ENCODE measurements at regions not wholly inside any gene's neighbourhood (a gene's known extent, or its start where the extent isn't known, plus 50 kb on each side); places are given as distances from the start of the nearest gene placed in this dataset.
"Not testable (repeated sequence)": the region's sequence is repeated elsewhere in the genome, so short reads cannot be mapped to it uniquely, and the experiment has no call there.

- TF ChIP-seq EZH2phosphoT487 (IDR thresholded peaks at IDR 0.05; ENCODE audit: low read depth, severe bottlenecking, unreplicated experiment) (no peak), EZH2 (IDR thresholded peaks at IDR 0.05; ENCODE audit: borderline replicate concordance) (no peak), CTCF (IDR thresholded peaks at IDR 0.05; ENCODE audit: poor library complexity) (no peak)
- no peaks in the 10 kb centered on the region for H3K36me3 ChIP-seq (replicated peaks; ENCODE audit: insufficient read depth, low read depth)
- no peak for DNase-seq (ENCODE audit: low spot score)
- 86% methylated on average over 1 of the region's 1 CpG for WGBS (ENCODE audit: low lambda C conversion rate, missing lambda C conversion rate)
- no peaks in the 10 kb centered on the region for H3K27me3 ChIP-seq
- H3K4me3 ChIP-seq: no peak overlapping the region
- no peaks in the 10 kb centered on the region for H3K4me1 ChIP-seq (ENCODE audit: insufficient read depth)
- H2AFZ ChIP-seq: no peak overlapping the region
- no peaks in the 10 kb centered on the region for H3K9me3 ChIP-seq (ENCODE audit: low read depth)
- no peaks in the 10 kb centered on the region for H3K9me2 ChIP-seq (replicated peaks; ENCODE audit: insufficient read depth)
- H3K4me2 ChIP-seq: no peak overlapping the region
- no peaks in the 10 kb centered on the region for H3K79me2 ChIP-seq
- no peaks in the 10 kb centered on the region for H4K20me1 ChIP-seq (ENCODE audit: insufficient read depth, poor library complexity, severe bottlenecking)
- no peak overlapping the region for H3K27ac ChIP-seq
Measured at GRCh38 chr14:38947343-38947742, 155.7 kb downstream of the SEC23A start.

GRCh38 chr14:38944691-38945090 lies 158.3 kb downstream of the SEC23A start:
- no peak for DNase-seq (ENCODE audit: low spot score)
- H3K27me3 ChIP-seq: no peaks in the 10 kb centered on the region
- no peaks in the 10 kb centered on the region for H3K79me2 ChIP-seq
- H4K20me1 ChIP-seq (ENCODE audit: insufficient read depth, poor library complexity, severe bottlenecking): no peaks in the 10 kb centered on the region
- H3K9me2 ChIP-seq (replicated peaks; ENCODE audit: insufficient read depth): no peaks in the 10 kb centered on the region
- H3K4me3 ChIP-seq: no peak overlapping the region
- H3K36me3 ChIP-seq (replicated peaks; ENCODE audit: insufficient read depth, low read depth): no peaks in the 10 kb centered on the region
- 87% methylated on average over 3 of the region's 3 CpGs for WGBS (ENCODE audit: low lambda C conversion rate, missing lambda C conversion rate)
- H3K4me1 ChIP-seq (ENCODE audit: insufficient read depth): no peaks in the 10 kb centered on the region
- H3K4me2 ChIP-seq: no peak overlapping the region
- TF ChIP-seq CTCF (IDR thresholded peaks at IDR 0.05; ENCODE audit: poor library complexity): no peak
- no peak for TF ChIP-seq EZH2phosphoT487 (IDR thresholded peaks at IDR 0.05; ENCODE audit: low read depth, severe bottlenecking, unreplicated experiment)
- no peak for TF ChIP-seq EZH2 (IDR thresholded peaks at IDR 0.05; ENCODE audit: borderline replicate concordance)
- no peak overlapping the region for H2AFZ ChIP-seq
- H3K27ac ChIP-seq: no peak overlapping the region
- no peaks in the 10 kb centered on the region for H3K9me3 ChIP-seq (ENCODE audit: low read depth)

DNA sequence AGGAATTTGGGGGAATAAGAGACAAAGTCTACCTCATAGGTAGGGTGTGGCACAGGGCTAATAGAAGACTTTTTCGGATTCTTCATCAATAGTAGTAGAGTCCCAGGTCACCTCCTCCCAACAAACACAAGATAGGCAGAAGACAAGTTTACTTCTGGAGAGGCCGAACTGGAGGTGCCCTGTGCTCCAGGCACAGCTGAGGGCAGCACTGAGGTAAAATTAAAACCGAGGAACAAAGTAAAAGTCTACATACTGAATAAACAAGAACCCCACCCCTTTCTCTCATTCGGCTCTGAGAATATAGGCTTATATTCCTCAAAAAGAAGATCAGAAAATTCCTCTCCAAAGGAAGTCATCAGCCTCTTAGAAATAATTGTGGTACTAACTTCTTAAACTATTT lies 161.5 kb downstream of the SEC23A start:
- Histone ChIP-seq H2AFZ (no peak overlapping the region), H3K4me1 (ENCODE audit: insufficient read depth) (no peaks in the 10 kb centered on the region), H3K79me2 (no peaks in the 10 kb centered on the region), H3K36me3 (replicated peaks; ENCODE audit: insufficient read depth, low read depth) (no peaks in the 10 kb centered on the region), H3K27ac (no peak overlapping the region), H4K20me1 (ENCODE audit: insufficient read depth, poor library complexity, severe bottlenecking) (no peaks in the 10 kb centered on the region), H3K9me2 (replicated peaks; ENCODE audit: insufficient read depth) (no peaks in the 10 kb centered on the region), H3K4me3 (no peak overlapping the region), H3K27me3 (no peaks in the 10 kb centered on the region), H3K4me2 (no peak overlapping the region), H3K9me3 (ENCODE audit: low read depth) (no peaks in the 10 kb centered on the region)
- DNase-seq (ENCODE audit: low spot score): no peak
- TF ChIP-seq CTCF (IDR thresholded peaks at IDR 0.05; ENCODE audit: poor library complexity) (no peak), EZH2phosphoT487 (IDR thresholded peaks at IDR 0.05; ENCODE audit: low read depth, severe bottlenecking, unreplicated experiment) (no peak), EZH2 (IDR thresholded peaks at IDR 0.05; ENCODE audit: borderline replicate concordance) (no peak)
- WGBS (ENCODE audit: low lambda C conversion rate, missing lambda C conversion rate): 81% methylated on average over 4 of the region's 4 CpGs

DNA sequence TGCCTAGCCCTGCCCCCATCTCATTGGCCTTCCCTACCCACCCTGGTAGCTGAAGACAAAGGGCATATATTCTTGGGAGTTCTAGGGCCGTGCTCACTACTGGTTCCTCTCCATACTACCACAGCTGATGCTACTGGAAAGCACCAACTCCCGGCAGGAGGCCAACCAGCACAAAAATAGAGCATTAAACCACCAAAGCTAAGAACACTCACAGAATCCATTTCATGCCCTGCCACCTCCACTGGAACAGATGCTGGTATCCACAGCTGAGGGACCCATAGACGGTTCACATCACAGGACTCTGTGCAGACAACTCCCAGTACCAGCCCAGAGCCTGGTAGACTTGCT lies 170.4 kb downstream of the SEC23A start:
- H3K36me3 ChIP-seq (replicated peaks; ENCODE audit: insufficient read depth, low read depth); H3K9me2 ChIP-seq (replicated peaks; ENCODE audit: insufficient read depth); H3K4me3 ChIP-seq; H3K27me3 ChIP-seq; H3K4me1 ChIP-seq (ENCODE audit: insufficient read depth); H2AFZ ChIP-seq; H3K79me2 ChIP-seq; H3K4me2 ChIP-seq; DNase-seq (ENCODE audit: low spot score); H3K9me3 ChIP-seq (ENCODE audit: low read depth); H4K20me1 ChIP-seq (ENCODE audit: insufficient read depth, poor library complexity, severe bottlenecking); H3K27ac ChIP-seq: not testable (repeated sequence)
- 90% methylated on average over 3 of the region's 3 CpGs for WGBS (ENCODE audit: low lambda C conversion rate, missing lambda C conversion rate)
